ENCODE measurements at regions not wholly inside any gene's neighbourhood (a gene's known extent, or its start where the extent isn't known, plus 50 kb on each side); places are given as distances from the start of the nearest gene placed in this dataset.

DNA sequence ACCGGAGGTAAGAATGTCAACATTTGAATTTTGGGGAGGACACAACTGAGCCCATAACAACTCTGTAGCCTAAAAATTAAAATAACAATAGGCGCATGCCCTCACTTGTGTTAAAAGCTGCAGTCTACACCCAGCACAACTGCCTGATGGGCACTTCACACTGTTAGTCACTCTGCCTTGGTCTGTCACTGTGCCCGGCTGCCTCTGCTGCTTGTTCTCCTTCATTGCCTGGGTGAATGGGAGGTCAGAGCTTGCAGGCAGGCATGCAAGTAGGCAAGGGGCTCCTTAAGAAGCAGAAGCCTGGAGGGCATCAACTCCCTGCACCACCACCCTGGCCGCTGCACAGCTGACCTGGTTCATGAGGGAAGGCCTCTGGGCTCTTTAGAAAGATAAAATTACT, 374.8 kb downstream of the MID1IP1 start:
- FAIRE-seq = no peak

DNA sequence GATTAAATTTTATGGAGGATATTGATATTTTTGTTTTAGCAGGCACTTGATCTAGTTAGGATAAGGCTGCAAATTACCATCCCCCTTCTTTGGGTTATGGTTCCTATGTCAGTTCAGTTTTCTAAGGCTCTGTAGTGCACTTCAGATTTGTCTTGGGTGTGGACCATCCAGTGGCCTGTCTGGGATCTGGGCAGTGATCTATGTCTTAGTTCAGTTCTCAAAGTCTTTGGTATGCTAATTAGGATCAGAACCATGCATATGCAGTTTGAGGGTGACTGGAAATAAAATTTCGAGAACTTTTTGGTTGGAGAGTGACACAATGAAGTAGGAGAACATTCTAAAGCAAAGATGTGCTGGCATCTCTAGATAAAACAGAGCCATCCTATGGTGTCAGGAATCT, 388.2 kb downstream of the MID1IP1 start:
- FAIRE-seq = no peak

- no peak for FAIRE-seq
These were observed 393.4 kb downstream of the MID1IP1 start for GRCh38 chrX:39194673-39195072.

DNA sequence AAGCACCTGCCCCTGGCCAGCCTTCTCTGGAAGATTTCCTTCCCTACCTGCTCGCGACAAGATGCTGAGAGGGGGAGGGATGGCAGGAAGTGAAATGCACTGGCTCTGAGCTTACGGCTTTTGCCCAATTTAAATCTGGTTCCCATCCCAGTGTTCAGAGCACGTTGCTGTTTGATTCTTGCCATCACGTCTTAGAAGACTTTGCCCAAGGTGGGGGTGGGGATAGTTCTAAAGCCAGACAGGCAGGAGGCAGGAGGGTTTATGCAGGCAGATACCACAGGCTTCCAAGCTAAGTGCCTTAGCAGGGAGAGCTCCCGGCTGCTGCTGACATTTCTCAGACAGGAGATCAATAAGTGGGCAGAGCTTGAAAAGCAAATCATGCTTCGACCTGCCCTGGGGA, 393.9 kb downstream of the MID1IP1 start:
- no peak for FAIRE-seq

- peak; percentile 87 for FAIRE-seq
These were observed 395.2 kb downstream of the MID1IP1 start for GRCh38 chrX:39196192-39197102.

- FAIRE-seq = peak; percentile 68
These were observed 398.2 kb downstream of the MID1IP1 start for GRCh38 chrX:39199429-39199828.

- no peak for FAIRE-seq
These were observed 400.2 kb downstream of the MID1IP1 start for GRCh38 chrX:39201305-39201990.

GRCh38 chrX:39202641-39203040, 401.4 kb downstream of the MID1IP1 start:
- no peak for FAIRE-seq

GRCh38 chrX:39203427-39203826, 402.2 kb downstream of the MID1IP1 start:
- FAIRE-seq = no peak

GRCh38 chrX:39204353-39204752, 403.1 kb downstream of the MID1IP1 start:
- FAIRE-seq = peak; percentile 61

DNA sequence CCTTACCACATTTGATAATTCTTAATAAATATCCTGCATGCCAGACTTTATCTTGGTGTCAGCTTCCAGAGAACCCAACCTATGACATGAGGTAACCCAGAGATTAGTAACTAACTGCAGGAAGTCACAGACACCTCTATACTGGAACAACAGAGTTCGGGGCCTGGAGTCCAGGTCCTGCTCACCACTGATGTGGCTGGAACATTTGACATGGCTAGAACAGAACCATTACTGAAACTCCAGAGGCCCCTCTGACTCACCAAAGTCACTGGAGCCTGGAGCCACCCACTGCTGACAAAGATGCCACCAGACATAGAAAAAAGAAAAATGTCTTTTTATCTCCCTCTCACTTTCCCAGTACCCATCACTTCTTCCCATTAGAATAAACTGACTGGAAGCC, 403.7 kb downstream of the MID1IP1 start:
- no peak for FAIRE-seq

DNA sequence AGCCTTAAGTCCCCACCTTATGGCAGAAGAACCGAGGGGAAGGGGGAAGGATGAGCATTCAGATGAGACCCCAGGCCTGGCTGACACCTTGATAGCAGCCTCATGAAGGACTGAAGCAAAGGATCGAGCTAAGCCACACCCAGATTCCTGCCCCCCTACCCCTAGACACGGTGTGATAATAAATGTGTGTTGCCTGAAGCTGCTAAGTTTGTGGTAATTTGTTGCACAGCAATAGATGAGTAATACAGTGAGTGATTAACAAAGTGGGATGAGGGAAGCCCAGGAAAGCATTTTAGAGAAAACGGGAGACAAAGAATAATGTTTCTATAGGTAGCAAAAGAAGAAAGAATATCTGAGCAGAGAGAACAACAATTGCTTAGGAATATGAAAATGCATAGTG, 404.2 kb downstream of the MID1IP1 start:
- FAIRE-seq = peak; percentile 47

GRCh38 chrX:39206399-39207145, 405.3 kb downstream of the MID1IP1 start:
- no peak for FAIRE-seq

- no peak for FAIRE-seq
These were observed 410.2 kb downstream of the MID1IP1 start for GRCh38 chrX:39211501-39211900.

DNA sequence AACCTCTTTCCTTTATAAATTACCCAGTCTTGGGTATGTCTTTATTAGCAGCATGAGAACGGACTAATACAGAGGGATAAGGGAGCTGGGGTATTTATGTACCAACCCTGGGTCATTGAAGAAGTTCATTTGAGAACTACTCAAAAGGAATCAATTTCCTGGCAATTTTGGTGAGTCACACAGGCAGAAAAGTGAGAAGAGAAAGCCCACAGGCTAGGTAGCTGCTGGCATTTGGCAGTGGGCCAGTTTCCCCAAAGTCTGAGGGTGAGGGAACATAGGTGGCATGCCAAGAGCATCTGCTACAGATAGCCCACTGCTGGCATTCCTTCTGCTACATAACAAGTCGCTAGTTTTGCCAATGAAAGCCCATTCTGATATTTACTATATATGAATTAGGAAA, 411.2 kb downstream of the MID1IP1 start:
- no peak for FAIRE-seq

GRCh38 chrX:39214387-39215126, 413.3 kb downstream of the MID1IP1 start:
- FAIRE-seq = peak; percentile 45

- FAIRE-seq = no peak
These were observed 419.7 kb downstream of the MID1IP1 start for GRCh38 chrX:39220952-39221351.

GRCh38 chrX:39222346-39223113, 421.3 kb downstream of the MID1IP1 start:
- FAIRE-seq = no peak

DNA sequence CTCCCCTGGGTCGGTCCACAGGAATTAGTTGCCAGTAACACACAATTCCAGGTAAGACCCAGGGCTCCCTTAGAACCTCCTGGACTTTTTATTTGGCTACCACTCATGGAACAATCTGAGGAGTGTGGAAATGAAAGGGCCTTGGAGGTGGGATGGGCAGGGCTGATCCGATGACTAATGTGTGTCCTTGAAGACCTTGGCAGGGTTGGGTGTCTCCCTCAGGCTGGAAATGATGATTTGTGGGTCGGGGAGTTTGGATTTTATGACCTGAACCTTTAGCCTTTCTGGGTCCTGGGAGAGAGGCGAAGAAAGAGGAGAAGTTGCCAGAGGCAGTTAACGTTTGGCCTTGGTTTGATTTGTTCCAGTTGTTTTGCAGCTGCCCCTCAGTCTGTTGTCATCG, 425.0 kb downstream of the MID1IP1 start:
- peak; percentile 61 for FAIRE-seq

GRCh38 chrX:39227371-39227770, 426.1 kb downstream of the MID1IP1 start:
- FAIRE-seq = no peak

- no peak for FAIRE-seq
These were observed 436.7 kb downstream of the MID1IP1 start for GRCh38 chrX:39238006-39238405.

DNA sequence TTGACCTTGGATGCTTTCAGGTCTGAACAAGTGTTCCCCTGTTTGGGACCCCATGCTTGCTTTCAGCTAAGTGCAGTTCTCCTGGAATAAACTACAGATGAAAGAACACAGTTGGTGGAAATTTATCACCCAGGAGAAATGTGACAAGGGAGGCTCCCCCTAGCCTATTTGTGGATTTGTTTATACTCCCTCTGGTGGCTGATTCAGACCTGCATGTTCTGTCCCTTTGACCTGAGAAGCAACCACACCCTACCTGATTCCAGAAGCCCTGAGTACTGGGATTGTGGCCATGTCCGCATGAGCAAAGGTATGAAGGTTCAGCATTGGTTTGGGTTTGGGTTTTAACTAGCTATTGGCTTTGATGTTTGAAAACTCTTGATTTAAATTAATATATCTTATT, 440.9 kb downstream of the MID1IP1 start:
- FAIRE-seq = peak; percentile 92
